Osteoblast (primary cell): ENCODE measurements at regions not wholly inside any gene's neighbourhood (a gene's known extent, or its start where the extent isn't known, plus 50 kb on each side); places are given as distances from the start of the nearest gene placed in this dataset.

Experiments used
- DNase-seq: peaks from one replicate; pipeline ENCODE4 v3.0.0; 2011; ENCODE audit warnings: low spot score, mixed read lengths; ENCODE audit not compliant: insufficient read length; ENCODE audit errors: missing footprints
- H2AFZ ChIP-seq: 2 replicates; pipeline ENCODE4 v1.6.0; 2011; ENCODE audit warnings: mild to moderate bottlenecking, low read length
- H3K27ac ChIP-seq: 2 replicates; pipeline ENCODE4 v1.5.1; 2011; ENCODE audit warnings: mild to moderate bottlenecking, low read depth, low read length, moderate library complexity
- H3K27me3 ChIP-seq: 2 replicates; pipeline ENCODE4 v1.6.0; 2012; ENCODE audit warnings: mild to moderate bottlenecking, control low read depth, inconsistent platforms, low read length, moderate library complexity; ENCODE audit not compliant: insufficient read depth
- H3K36me3 ChIP-seq: 2 replicates; pipeline ENCODE4 v1.5.1; 2011; ENCODE audit warnings: mild to moderate bottlenecking, low read length, control low read depth, moderate library complexity; ENCODE audit not compliant: insufficient read depth
- H3K4me1 ChIP-seq: 2 replicates; pipeline ENCODE4 v1.5.1; 2011; ENCODE audit warnings: mild to moderate bottlenecking, low read length, control low read depth, moderate library complexity; ENCODE audit not compliant: insufficient read depth
- H3K4me2 ChIP-seq: 2 replicates; pipeline ENCODE4 v1.6.0; 2011; ENCODE audit warnings: mild to moderate bottlenecking, low read length; ENCODE audit not compliant: insufficient read depth
- H3K4me3 ChIP-seq: fragments of 200-600 bp; sonication (generic); 3 replicates; pipeline ENCODE4 v1.5.1; 2012; ENCODE audit warnings: mild to moderate bottlenecking, low read length, inconsistent platforms; ENCODE audit not compliant: insufficient read depth
- H3K79me2 ChIP-seq: 2 replicates; pipeline ENCODE4 v1.6.0; 2012; ENCODE audit warnings: mild to moderate bottlenecking, low read length, control low read depth, inconsistent platforms; ENCODE audit not compliant: insufficient read depth
- H3K9me3 ChIP-seq: 2 replicates; pipeline ENCODE4 v1.5.1; 2011; ENCODE audit warnings: low read depth, low read length, control low read depth
- H4K20me1 ChIP-seq: 2 replicates; pipeline ENCODE4 v1.6.0; 2012; ENCODE audit warnings: mild to moderate bottlenecking, low read length, control low read depth; ENCODE audit not compliant: insufficient read depth
- TF ChIP-seq, protein P1 (sequence below): IDR thresholded peaks from 2 replicates; pipeline ENCODE4 v1.5.1; 2011; ENCODE audit warnings: mild to moderate bottlenecking, low read depth, low read length, moderate library complexity; ENCODE audit errors: extremely low read depth

DNA sequence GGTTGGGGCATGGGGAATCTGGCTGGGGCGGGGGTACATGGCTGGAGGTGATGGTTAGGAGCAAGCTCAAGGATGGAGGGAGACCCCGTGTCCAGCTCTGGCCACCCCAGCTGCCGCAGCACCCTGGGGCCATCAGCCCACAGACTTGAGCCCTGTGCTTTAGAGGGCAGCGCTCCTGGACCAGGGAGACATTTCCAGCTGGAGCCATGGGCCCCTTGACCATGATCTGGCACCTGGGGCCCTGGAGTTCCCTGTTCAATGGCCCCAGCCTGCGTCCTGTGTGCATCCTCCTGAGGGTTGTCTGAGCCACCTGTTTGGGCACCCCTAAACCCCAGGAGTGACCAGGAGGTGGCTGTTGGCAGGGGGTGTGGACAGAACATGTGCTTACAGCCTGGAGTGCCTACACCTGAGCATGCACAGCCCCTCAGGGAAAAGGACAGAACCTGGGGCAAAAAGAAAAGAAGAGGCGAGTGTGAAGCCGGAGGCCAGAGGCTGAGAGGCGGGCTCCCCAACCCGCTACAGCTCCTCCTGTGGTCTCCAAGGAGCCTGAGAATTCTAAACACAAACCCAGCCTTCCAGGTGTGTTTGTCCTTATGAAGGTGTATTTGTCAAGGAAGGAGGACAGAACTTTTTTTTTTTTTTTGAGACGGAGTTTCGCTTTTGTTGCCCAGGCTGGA is 126.7 kb downstream of the C9orf50 start:
- H4K20me1 ChIP-seq, result no peaks in the 10 kb centered on the region
- no peak overlapping the region for H3K27ac ChIP-seq
- TF ChIP-seq, protein P1, sequence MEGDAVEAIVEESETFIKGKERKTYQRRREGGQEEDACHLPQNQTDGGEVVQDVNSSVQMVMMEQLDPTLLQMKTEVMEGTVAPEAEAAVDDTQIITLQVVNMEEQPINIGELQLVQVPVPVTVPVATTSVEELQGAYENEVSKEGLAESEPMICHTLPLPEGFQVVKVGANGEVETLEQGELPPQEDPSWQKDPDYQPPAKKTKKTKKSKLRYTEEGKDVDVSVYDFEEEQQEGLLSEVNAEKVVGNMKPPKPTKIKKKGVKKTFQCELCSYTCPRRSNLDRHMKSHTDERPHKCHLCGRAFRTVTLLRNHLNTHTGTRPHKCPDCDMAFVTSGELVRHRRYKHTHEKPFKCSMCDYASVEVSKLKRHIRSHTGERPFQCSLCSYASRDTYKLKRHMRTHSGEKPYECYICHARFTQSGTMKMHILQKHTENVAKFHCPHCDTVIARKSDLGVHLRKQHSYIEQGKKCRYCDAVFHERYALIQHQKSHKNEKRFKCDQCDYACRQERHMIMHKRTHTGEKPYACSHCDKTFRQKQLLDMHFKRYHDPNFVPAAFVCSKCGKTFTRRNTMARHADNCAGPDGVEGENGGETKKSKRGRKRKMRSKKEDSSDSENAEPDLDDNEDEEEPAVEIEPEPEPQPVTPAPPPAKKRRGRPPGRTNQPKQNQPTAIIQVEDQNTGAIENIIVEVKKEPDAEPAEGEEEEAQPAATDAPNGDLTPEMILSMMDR, result no peak
- peaks cover 26% of the 10 kb centered on the region for H3K79me2 ChIP-seq
- peaks cover 54% of the 10 kb centered on the region for H3K4me1 ChIP-seq
- DNase-seq, result peak; percentile 63
- H3K4me2 ChIP-seq, result no peak overlapping the region
- H2AFZ ChIP-seq, result no peak overlapping the region
- no peaks in the 10 kb centered on the region for H3K36me3 ChIP-seq
- H3K4me3 ChIP-seq, result no peak overlapping the region
- H3K9me3 ChIP-seq, result no peaks in the 10 kb centered on the region
- no peaks in the 10 kb centered on the region for H3K27me3 ChIP-seq

DNA sequence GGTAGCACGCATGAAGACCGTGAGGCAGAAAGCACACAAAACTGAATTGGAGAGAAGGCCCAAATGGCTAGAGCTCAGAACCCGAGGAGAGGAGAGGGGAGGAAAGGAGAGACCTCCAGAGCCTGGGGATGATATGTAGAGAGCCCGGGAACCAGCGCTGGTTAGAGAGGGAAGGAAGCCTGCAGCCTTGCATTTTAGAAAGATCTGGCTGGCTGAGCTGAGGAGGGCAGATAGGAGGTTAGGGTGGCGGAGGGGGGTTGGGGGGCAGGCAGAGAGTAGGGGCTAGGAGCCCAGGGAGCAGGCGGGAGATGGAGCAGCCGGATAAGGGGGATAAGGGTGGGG is 127.2 kb downstream of the C9orf50 start:
- peaks cover 57% of the 10 kb centered on the region for H3K4me1 ChIP-seq
- no peak overlapping the region for H3K4me3 ChIP-seq
- H3K79me2 ChIP-seq, result peaks cover 26% of the 10 kb centered on the region

DNA sequence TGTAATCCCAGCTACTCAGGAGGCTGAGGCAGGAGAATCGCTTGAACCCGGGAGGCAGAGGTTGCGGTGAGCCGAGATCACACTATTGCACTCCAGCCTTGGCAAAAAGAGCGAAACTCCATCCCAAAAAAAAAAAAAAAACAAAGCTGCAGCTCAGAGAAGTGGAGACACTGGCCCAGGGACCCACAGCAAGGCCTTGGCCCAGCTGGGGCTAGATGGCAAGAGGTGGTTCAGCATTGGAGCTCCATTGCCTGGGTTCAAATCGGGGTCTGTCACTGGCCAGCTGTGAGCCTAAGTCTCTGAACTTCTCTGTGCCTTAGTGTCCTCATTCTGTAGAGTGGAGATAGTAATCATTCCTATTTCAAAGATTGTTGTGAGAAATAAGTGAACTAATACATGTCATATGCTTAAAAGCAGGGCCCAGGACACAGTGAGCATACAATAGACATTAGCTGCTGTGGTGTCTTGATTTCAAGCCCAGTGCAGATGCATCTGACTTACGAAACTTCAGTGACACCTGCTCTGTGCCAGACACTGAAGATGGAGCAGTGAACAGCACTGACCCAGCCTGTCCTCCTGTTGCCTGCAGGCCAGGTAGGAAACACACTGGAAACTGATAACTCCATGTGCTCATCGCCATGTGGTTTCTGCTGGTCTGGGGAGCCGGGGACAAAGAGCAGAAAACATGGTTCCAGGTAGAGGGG is 127.7 kb downstream of the C9orf50 start:
- H3K4me1 ChIP-seq, result peaks cover 53% of the 10 kb centered on the region
- no peaks in the 10 kb centered on the region for H3K27me3 ChIP-seq
- H3K4me2 ChIP-seq, result no peak overlapping the region
- H4K20me1 ChIP-seq, result no peaks in the 10 kb centered on the region
- peaks cover 24% of the 10 kb centered on the region for H3K79me2 ChIP-seq
- no peak overlapping the region for H2AFZ ChIP-seq
- TF ChIP-seq, protein P1, result no peak
- H3K9me3 ChIP-seq, result no peaks in the 10 kb centered on the region
- no peak overlapping the region for H3K27ac ChIP-seq
- no peak overlapping the region for H3K4me3 ChIP-seq
- DNase-seq, result no peak
- no peaks in the 10 kb centered on the region for H3K36me3 ChIP-seq

More for the DNA sequence above, 127.2 kb downstream of the C9orf50 start:
- TF ChIP-seq, protein P1, result no peak
- Histone ChIP-seq H3K4me2 (no peak overlapping the region), H3K27ac (no peak overlapping the region), H3K36me3 (no peaks in the 10 kb centered on the region), H3K27me3 (no peaks in the 10 kb centered on the region), H3K9me3 (no peaks in the 10 kb centered on the region), H2AFZ (no peak overlapping the region), H4K20me1 (no peaks in the 10 kb centered on the region)
- peak; percentile 36 for DNase-seq

DNA sequence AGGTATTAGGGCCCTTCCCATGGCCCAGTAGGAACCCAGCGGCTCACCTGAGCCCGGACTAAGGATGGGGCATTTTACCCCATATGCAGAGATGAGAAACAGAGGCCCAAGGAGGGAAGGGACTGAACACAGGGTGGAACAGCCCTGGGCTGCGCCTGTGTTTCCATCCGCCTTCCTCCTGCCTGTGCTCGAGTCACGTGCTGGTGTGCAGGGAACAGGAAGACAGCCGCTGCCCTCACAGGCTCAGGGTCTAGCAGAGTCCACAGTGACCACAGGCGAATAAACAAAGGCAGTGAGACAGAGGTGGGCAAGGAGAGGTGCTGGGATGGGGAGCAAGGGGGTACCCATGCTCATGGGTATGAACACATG is 129.4 kb downstream of the C9orf50 start:
- Histone ChIP-seq H2AFZ (no peak overlapping the region), H3K79me2 (peaks cover 19% of the 10 kb centered on the region), H3K27ac (peak overlapping the region; percentile 100), H3K36me3 (no peaks in the 10 kb centered on the region), H4K20me1 (no peaks in the 10 kb centered on the region), H3K4me2 (no peak overlapping the region), H3K27me3 (no peaks in the 10 kb centered on the region), H3K9me3 (no peaks in the 10 kb centered on the region), H3K4me1 (peaks cover 61% of the 10 kb centered on the region), H3K4me3 (no peak overlapping the region)
- TF ChIP-seq, protein P1, result no peak
- DNase-seq, result peak; percentile 14
